Breast epithelium (tissue), 3 donors: ENCODE measurements at regions not wholly inside any gene's neighbourhood (a gene's known extent, or its start where the extent isn't known, plus 50 kb on each side); places are given as distances from the start of the nearest gene placed in this dataset.

Source experiments
- CTCF ChIP-seq, 3 donors: fragments of 450-650 bp; IDR thresholded peaks; one replicate each; pipeline ENCODE4 v1.5.1; 2016 to 2017; ENCODE audit warnings: antibody characterized with exemption in 3 of 3, mild to moderate bottlenecking in 3 of 3, moderate library complexity in 3 of 3
- POLR2A ChIP-seq: fragments of 450-650 bp; IDR thresholded peaks from one replicate; pipeline ENCODE4 v1.6.1; 2016; ENCODE audit warnings: antibody characterized with exemption, mild to moderate bottlenecking, moderate library complexity
- POLR2AphosphoS5 ChIP-seq, 3 donors: sonication (generic); formaldehyde crosslinking; IDR thresholded peaks; one replicate each; pipeline ENCODE4 v1.6.1; 2017; ENCODE audit warnings: antibody characterized with exemption in 3 of 3

GRCh38 chr12:86917121-86917520 is 660.9 kb upstream of the MGAT4C start:
- TF ChIP-seq CTCF (IDR thresholded peaks at IDR 0.05) (no peak), POLR2AphosphoS5 (IDR thresholded peaks at IDR 0.05) (no peak), POLR2A (no peak)
